Upper lobe of left lung (tissue), 4 donors: ENCODE measurements at regions not wholly inside any gene's neighbourhood (a gene's known extent, or its start where the extent isn't known, plus 50 kb on each side); places are given as distances from the start of the nearest gene placed in this dataset.

ENCODE experiments used
- CTCF ChIP-seq, 6 experiments: fragments of 450-650 bp in 4 of 6; fragments of 200-600 bp in 2 of 6; sonication (generic) in 2 of 6; IDR thresholded peaks; one replicate each; pipeline ENCODE4 v1.5.1; 2016 to 2019; ENCODE audit warnings: antibody characterized with exemption in 6 of 6
- POLR2A ChIP-seq, 4 donors: fragments of 450-650 bp; IDR thresholded peaks; one replicate each; pipeline ENCODE4 v1.5.1; 2016 to 2017; ENCODE audit warnings: antibody characterized with exemption in 4 of 4, mild to moderate bottlenecking in 2 of 4

- TF ChIP-seq POLR2A (IDR thresholded peaks at IDR 0.05) = no peak
- no peak for TF ChIP-seq CTCF (IDR thresholded peaks at IDR 0.05)
These were observed 175.4 kb downstream of the WSCD1 start for GRCh38 chr17:6245301-6246177.
